ENCODE measurements at regions not wholly inside any gene's neighbourhood (a gene's known extent, or its start where the extent isn't known, plus 50 kb on each side); places are given as distances from the start of the nearest gene placed in this dataset.

DNA sequence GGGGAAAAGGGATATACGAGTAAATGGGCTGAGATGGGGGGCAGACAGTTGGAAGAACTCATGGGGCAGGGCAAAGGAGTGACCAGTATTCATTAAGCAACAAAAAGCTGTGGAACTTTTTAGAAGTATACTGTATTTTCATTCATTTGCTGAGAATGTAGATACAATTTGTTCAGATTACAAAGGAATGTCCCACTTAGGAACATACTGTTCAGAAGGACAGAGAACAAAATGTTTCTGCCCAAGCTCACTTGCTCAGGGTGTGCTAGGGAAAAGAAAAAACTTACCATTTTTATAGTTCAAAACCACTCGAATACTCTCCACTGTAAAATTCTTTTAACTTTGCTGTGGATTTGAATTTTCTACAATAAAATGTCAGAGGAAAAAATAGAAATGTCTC, 135.2 kb upstream of the AFF2 start:
- DNase-seq (ENCODE audit: low read depth in 2 of 2), result no peak

- DNase-seq (ENCODE audit: low read depth in 2 of 2), result no peak
Measured at GRCh38 chrX:148371291-148371690, 129.1 kb upstream of the AFF2 start.

GRCh38 chrX:148372925-148373324, 127.5 kb upstream of the AFF2 start:
- no peak for DNase-seq (ENCODE audit: low read depth in 2 of 2)

DNA sequence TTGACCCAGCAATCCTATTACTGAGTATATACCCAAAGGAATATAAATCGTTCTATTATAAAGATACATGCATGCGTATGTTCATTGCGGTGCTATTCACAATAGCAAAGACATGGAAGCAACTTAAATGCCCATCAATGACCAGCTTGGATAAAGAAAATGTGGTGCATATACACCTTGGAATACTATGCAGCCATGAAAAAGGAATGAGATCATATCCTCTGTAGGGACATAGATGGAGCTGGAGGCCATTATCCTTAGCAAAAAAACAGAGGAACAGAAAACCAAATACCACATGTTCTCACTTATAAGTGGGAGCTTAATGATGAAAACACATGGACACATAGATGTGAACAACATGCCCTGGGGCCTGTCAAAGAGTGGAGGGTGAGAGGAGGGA, 124.1 kb upstream of the AFF2 start:
- no peak for DNase-seq (ENCODE audit: low read depth in 2 of 2)

DNA sequence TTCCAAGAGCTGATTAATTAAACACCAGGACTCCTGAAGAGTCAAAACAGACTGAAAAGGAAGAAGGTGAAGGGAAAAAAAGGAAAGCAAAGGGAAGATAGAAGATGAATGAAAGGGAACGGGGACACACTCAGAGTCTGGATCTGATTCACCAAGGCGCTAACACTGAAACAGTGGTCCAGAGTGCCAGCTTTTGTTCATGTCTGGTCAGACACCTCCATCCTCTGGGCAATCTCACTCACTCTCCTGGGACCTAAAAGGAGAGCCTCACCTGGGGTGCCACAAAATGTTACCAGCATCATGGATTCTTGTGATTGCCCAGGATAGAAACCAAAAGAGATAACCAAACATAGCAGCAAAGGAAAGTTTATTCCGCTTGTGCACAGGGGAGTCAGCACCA, 120.3 kb upstream of the AFF2 start:
- DNase-seq (ENCODE audit: low read depth in 2 of 2), result no peak

DNA sequence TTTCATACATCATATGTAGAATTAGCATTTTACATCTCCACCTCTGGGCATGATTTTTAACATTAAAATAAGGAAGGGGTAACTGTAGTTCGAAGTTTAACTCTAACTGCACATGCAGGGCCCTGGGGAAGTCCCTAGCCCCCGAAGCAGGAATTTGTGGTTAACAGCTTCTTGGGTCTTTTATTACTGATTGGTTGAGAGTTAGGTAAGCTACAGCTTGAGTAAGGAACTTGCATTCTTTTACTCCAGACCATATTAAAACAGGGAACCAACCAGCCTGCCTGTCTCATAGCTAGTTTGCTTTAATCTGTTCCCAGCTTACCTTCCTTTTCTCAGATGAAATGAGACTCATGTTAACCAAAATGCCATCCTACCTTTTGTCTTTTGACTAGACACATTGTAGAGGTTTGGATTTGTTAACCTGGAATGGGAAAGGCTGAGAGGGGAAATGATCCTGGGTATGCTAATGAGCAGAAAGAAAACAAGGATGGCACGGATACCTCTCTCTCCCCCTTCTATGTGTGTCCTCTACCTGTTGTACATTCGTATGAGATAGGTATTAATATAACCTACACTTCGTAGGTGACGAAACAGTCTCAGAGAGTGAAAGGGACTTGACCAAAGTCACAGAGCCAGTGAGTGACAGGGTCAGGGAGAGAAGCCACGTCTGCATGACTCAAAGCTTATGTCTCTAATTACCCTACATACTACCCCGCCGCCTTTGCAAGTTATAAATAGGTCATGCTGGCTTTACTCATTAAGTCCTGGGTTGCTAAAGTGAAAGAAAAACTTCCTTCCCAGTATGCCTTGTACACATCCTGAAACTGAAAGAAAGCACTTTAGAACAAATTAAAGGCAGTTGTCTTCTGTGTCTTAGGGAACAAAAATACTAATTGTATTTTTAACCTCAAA, 119.5 kb upstream of the AFF2 start:
- DNase-seq (ENCODE audit: low read depth in 2 of 2), result no peak

GRCh38 chrX:148381603-148382002, 118.8 kb upstream of the AFF2 start:
- no peak for DNase-seq (ENCODE audit: low read depth in 2 of 2)

DNA sequence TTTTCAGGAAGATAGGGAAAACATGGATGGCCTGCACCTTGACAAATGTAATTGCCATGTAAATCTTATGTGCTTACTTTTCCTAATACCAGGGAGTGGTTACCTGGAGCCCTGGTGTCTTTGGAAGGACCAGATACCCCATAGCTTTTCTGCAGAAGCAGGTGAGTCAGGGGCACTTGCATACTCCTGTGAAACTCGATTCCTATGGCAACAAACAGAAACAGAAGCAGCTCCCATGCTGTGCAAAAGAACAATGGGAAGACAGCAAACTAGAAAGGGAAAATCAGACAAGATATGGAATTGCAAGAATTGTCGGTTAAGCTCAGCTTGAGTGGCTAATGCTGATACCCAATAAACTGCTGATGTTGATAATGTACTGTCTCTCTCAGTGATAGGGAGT, 117.4 kb upstream of the AFF2 start:
- DNase-seq (ENCODE audit: low read depth in 2 of 2), result no peak

DNA sequence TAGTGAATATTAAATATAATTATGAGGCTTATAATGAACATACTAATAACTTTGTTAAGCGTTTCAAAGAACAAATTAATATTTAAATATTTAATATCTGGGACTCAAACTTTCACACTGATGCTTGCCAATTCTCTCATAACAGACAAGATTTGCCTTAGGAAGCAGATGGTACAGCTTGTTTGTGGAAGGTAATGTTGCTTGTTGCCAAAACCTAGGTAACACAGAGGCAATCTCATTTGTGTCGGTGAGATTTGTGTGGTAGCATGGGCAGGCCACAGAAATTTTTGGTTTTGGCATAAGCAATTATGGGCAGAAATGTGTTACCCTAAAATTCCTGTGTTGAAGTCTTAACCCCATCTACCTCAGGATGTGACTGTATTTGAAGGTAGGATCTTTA, 114.9 kb upstream of the AFF2 start:
- no peak for DNase-seq (ENCODE audit: low read depth in 2 of 2)

- DNase-seq (ENCODE audit: low read depth in 2 of 2), result no peak
Measured at GRCh38 chrX:148389629-148390028, 110.8 kb upstream of the AFF2 start.

DNA sequence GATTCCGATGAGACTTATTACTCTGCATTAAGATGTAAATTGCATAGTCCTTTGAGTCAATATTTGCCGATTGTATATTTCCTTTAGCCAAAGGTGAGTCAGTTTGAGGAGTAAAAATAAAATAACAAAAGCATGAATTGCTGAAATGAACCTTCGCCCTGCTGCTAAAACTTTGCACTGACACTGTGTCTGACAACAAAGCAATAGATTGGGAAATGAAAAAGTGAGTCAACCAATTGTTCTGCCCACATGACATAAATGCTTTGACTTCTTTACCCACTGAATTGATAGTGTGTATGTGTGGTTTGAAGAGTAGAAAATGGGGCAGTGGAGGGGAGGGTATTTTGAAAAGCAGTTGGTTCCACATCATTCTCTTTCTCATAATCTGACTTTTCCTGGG, 88.4 kb upstream of the AFF2 start:
- no peak for DNase-seq (ENCODE audit: low read depth in 2 of 2)

- no peak for DNase-seq (ENCODE audit: low read depth in 2 of 2)
Measured at GRCh38 chrX:148416142-148416541, 84.3 kb upstream of the AFF2 start.

DNA sequence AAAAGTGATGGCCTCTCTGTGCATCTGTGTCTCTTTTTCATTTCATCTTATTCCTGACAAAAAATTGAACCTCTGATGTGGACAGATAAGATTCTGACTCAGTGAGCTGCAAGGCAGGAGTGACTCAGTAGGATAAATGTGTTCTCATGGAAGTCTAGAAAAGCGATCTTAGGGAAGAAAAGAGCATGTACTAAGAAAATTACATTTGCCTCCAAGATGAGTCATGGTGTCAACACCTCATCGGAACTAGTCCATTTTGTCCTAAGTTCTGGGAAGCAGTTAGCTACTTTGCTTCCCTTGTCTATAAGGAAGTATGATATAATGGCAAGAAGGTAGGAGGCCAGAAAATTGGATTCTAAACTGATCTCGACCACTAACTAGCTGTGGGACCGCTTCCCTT, 83.5 kb upstream of the AFF2 start:
- DNase-seq (ENCODE audit: low read depth in 2 of 2), result no peak

DNA sequence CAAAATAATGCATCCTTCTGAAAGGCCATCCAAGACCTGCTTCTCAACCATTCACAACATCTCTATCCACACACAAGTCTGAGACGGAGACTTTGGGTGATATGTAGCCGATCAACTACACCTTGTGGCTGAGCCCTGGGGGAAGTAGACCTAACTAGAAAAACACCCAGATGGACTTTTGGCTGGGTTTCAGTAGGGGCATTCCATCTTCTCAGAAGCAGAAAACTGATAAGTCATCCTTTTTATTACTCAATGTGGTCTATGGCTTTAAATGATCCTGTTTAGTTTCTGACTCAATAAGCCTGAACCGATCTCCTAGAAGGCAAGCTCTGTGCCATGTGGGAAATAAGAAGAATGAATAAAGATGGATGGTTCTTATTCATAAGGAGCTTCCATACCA, 82.5 kb upstream of the AFF2 start:
- no peak for DNase-seq (ENCODE audit: low read depth in 2 of 2)

- DNase-seq (ENCODE audit: low read depth in 2 of 2), result no peak
Measured at GRCh38 chrX:148422526-148422925, 77.9 kb upstream of the AFF2 start.

DNA sequence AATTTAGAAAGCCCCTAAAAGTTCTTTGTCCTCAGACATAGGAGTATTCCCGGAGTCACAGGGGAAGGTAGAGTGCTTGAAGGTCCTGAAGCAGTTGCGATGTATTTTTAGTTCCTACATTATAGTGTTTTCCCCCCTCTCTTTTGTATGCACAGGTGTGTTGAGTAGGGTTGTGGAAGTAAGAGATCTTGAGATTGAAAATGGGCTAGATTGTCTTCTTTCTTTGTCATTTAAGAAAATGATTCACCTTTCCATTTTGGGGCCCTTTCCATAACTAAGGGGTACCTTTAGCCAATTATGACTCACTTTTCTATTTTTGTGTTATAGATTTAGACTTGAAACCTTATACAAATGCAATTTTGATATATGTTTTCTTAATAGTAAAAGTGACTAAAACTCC, 75.8 kb upstream of the AFF2 start:
- no peak for DNase-seq (ENCODE audit: low read depth in 2 of 2)

GRCh38 chrX:148426467-148426866, 74.0 kb upstream of the AFF2 start:
- DNase-seq (ENCODE audit: low read depth in 2 of 2), result no peak

DNA sequence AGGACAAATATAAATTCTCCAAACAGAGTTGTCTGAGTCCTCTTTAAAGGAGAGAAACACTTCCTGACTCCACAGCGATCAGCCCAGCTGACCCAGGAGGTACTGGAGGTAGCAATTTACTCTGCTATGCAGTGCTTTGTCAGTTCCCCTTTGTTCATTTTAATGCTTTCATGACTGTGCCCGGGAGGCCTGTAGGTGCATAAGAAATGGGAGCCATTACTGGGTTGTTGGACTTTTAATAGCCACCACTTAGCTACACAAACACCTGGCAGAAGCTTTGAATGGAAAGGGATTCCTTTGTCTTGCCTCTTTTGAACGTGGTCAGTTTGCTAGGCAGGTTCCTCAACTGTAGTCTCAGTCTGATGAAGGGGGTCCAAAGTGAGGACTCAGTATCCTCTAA, 59.0 kb upstream of the AFF2 start:
- DNase-seq (ENCODE audit: low read depth in 2 of 2), result no peak

DNA sequence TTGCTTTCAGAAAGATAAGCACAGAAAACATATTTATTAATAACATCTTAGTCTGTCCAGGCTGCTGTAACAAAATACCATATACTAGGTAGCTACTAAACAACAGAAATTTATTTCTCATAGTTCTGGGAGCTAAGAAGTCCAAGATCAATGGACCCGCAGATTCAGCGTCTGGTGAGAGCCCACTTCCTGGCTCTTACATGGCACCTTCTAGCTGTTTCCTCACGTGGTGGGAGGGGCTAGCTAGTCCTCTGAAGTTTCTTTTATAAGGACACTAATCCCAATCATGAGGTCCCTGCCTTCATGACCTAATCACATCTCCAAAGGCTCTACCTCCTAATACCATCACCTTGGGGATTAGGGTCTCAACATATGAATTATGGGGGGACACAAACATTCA, 57.2 kb upstream of the AFF2 start:
- DNase-seq (ENCODE audit: low read depth in 2 of 2), result no peak

DNA sequence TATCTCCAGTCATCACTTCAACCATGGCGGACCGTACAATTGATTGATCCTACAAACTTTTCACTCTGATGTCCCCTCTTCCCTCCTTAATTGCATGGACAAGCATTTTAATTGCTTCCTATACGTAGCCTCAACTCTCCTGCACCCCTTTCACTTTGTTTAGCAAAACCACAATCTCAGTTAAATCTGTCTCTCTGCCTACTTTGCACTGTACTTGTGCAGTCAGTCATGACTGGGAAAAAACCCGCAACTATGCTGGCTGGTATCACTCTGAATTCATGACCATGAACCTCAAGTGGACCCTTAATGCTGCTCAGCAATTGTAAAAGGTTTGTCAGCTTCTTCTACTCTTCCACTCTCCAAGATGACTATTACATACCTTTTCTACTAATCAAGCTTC, 51.7 kb upstream of the AFF2 start:
- no peak for DNase-seq (ENCODE audit: low read depth in 2 of 2)
